ENCODE measurements at regions not wholly inside any gene's neighbourhood (a gene's known extent, or its start where the extent isn't known, plus 50 kb on each side); places are given as distances from the start of the nearest gene placed in this dataset.
"Not testable (repeated sequence)": the region's sequence is repeated elsewhere in the genome, so short reads cannot be mapped to it uniquely, and the experiment has no call there.

DNA sequence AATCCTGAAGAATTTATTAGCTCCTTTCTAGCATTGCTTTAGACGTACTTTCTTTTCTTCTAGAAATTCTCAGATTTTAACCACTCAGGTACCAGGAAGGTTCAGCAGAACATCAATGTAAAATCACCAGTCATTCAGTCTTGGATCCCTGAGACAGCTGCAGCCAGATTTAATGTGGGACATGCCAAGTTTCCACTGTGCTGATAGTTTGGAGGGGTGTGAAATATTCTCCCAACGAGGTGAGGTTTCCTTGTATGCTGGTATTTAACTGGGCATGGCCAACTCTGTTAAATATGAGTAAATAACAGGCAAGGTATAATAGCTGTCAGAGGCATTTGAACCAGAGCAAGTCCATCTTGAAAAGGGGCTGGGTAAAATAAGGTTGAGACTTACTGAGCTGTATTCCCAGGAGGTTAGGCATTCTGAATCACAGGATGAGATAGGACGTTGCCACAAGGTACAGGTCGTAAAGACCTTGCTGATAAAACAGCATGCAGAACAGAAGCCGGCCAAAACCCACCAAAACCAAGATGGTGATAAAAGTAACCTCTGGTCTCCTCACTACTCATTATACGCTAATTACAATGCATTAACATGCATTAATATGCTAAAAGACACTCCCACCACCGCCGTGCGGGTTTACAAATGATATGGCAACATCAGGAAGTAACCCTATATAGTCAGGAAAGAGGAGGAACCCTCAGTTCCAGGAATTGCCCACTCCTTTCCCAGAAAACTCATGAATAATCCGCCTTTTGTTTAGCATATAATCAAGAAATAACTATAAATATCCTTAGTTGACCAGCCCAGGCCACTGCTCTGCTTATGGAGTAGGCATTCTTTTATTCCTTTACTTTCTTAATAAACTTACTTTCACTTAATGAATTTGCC, 75.2 kb upstream of the RASSF8 start:
- DNase-seq = no peak

DNA sequence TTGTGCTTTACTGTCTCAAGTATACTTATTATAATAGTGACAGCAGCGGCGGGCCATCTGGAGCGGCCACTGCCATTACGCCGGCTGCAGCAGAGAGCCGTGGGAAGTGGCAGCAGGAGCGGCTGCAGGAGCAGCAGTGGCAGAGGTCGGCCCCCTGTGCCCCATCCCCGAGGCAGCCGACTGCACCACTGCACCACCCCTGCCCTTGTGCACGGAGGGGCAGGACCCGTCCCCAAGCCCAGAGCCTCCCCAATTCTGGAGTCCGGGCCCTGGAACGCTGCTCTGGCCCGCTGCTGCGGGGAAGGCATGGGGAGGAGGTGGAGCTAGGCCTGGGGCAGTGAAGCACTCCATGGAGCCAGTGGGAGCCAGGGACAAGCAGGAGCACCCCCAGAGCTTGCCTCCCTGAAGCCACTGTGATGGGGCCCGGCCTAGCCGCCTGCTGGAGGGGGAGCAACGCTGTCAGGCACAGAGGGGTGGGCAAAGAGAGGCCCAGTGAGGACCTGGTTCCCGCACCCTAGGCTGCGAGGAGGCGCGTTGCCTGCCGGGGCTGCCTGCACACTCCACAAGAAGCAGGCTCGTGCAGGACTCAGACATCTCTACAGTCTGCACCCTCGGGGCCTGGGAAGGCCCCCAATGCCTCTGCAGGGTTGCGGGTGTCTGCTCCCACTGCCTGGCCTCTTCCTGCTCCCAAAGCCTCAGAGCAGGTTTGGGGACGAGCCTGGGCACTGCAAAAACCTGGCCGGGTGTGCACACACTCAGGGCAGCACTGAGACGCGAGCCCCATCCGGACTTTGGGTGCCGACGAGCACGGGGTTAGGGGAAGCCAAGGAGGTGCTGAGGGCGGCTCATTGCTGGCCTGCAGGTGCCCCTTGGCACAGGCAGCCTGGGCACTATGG, 74.2 kb upstream of the RASSF8 start:
- no peak for DNase-seq

DNA sequence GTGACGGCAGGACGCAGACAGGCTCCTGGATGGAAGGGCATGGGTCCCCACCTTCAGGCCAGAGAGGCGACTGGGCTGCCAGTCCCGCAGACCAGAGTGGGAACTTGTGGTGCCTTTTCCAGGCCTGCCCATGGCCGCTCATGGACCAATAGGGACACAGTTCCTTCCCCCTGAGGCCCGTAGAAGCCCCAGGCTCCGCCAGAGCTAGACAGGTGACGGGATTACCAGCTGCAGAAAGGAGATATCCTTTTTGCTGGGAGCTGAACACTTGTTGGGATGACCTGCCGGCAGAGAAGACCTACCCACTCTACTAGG, 73.6 kb upstream of the RASSF8 start:
- no peak for DNase-seq

DNA sequence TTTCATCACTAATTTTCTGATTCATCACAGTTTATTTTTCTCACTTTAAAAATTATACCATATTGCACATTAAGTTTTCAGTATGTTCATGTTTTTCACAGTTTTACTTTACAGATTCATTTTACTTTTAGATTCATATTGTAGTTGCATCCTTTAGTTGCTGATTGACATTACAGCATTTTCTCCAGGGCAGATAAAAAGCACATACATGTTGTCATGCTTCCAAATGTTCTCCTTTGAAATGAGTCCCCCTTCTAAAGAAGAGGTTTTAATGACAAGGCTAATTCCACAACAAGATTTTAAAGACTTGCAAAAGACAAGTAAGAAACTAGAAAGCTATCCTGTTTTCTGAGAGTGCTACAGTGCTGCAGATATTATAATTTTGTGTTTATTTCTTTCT, 72.1 kb upstream of the RASSF8 start:
- DNase-seq = no peak

DNA sequence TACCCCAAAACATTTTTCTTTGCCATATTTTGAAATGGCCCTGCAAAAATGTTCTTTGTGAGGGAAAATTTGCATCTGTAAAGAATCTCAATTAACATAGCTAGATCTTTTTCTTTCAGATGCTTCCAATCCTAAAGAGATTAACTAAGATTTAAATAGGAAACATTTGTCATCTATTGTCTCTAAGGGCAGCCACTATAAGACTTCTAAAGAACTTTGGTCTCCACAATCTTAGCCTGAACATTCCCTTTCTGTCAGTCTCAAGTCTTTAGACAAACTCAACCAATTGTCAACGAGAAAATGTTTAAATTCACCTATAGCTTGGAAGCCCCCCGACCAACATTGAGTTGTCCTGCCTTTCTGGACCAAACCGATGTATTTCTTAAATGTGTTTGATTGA, 71.1 kb upstream of the RASSF8 start:
- DNase-seq = no peak

DNA sequence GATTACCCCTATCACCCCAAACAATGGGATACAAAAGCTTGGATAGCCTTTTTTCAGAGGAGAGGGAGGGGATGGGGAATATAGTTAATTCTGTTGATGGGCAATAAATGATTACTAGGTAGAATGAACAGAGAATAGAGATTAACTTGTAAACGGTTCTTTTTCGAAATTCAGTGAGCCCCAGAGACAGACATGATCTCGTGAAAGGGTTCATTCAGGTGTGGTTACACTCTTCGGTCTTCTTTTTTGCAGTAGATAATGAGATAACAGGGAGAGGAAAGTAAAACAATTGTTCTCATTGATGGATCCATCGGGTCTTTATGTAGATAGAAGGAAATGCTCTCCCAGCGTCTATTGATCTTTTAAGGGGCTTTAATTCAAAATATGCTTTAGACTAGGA, 69.3 kb upstream of the RASSF8 start:
- no peak for DNase-seq

DNA sequence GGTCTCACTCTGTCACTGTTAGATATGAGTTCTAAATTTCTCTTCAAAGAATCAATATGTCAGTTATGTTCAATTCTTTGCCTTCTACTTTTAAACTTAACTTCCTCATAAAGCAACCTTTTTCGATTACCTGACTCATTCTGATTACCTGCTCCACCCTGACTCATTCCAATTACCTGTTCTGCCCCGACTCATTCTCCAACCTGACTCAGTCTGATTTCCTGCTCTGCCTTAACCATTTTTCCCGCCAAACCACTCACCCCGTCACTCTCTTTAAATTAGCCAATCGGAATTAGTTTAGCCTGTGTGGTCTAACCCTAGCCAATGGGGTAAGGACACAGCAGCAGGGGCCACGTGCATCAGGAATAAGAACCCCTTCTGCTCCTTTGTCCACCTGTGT, 67.4 kb upstream of the RASSF8 start:
- not testable (repeated sequence) for DNase-seq

DNA sequence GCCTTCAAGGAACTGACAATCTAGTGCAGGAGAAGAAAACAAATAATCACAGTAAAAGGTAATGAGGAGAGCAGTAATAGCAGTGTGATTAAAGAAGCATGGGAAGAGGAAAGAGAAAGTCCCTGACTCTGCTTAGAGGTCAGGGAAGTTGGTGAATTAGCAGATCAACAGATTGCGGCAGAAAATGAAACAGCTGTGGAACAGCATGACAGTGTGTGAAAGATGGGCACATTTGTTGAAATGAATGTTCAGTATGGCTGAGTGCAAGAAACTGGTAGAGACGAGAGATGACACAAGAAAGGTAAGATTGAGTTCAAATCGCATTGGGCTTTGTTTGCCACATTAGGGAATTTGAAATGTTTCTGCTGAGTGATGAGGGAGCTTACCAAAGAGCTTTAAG, 63.7 kb upstream of the RASSF8 start:
- no peak for DNase-seq

DNA sequence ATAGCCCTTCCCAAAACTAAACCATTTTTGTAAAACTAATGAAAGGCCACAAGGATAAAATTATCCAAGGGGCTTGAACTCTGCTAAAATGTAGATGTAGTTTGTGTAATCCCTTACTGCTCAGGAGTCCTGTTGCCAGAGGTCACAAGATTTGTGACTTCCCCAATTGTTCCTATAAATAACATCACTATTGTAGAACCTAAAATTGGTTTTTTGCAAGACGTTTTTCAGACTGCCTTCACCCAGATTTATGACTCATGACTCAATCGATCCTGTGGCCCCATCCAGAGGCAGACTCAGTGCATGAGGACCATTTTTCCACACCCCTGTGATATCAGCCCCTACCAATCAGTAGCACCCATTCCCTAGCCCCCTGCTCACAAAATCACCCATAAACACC, 61.5 kb upstream of the RASSF8 start:
- no peak for DNase-seq

DNA sequence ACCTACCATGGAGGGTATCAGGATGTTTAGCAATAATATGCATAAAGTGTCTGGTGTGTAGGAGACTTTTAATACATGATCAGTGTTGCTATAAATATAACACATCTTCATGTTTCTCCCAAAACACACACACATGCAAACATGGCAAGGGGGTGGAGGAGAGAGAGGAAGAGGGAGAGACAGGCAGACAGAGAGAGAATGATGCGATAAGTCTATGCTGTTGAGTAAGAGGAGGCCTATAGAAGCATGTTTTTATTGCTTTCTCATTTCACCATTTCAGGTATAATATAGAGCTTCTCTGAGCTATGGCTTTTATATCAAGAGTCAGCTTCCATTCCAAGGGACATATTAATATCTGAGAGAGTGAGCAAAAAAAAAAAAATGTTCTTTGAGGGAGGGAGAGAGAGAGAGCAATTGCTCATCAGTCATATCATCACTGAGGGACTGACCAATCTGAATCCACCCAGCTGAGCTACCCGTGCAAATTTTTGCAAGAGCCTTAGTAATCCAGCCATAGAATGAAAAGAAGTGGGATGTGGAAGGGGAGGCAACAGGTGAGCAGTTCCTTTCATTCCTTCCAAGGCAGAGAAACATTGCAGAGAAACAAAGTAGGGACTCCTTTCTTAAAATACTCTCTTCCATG, 54.8 kb upstream of the RASSF8 start:
- no peak for DNase-seq

DNA sequence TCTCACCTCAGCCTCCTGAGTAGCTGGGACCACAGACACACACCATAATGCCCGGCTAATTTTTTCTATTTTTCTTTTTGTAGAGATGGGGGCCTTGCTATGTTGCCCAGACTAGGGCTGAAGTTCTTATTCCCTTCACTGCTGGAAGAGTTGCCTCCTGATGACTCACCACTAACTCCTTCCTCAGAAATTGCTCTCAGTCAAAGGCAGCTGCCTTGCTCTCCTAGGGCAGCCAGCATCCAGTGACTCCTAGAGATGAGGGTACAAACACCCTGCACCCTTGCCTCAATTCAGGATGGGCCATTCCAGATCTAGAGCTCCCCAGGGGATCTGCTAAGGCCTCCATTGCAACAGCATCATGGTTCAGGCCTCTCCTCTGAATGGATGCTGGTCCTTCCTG, 54.0 kb upstream of the RASSF8 start:
- no peak for DNase-seq

DNA sequence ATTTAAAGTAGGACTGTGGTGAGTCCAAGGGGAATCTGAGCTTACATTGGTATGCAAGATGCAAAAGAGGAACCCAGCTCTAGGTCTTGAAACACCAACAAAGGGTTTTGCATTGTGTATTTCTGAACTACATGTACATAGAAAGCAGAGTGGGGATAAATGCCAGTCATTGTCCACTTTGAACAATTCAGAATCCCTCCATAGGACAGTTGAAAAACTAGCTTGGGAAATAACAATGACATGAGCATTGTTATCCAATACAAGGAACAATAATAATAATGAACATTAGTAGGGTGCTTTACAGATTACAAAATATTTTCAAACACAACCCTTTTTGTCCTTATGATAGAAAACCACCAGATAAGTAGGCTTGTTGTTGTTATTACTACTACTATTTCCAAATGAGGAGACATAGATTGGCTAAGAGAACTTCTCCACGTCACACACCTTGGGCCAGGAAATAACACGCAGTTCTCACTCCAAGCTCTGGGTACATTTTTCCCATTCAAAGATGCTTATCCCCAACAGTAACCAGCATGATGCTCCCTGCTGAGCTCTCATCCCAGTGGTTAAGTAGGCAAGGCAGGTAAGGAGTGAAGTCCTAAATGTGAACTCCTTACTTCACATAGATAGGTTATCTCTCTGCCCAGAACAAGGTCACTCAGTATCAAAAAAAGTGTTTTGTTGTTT, 51.7 kb upstream of the RASSF8 start:
- no peak for DNase-seq
